Liver (tissue), 8 donors: ENCODE measurements at regions not wholly inside any gene's neighbourhood (a gene's known extent, or its start where the extent isn't known, plus 50 kb on each side); places are given as distances from the start of the nearest gene placed in this dataset.

Experiments used
- DNase-seq: peaks from one replicate; pipeline ENCODE4 v3.0.0-alpha.2; 2017; ENCODE audit warnings: low spot score
- H3K27ac ChIP-seq, 2 donors: one replicate each; pipeline ENCODE4 v1.7.0; 2013; ENCODE audit warnings: inconsistent platforms in 2 of 2, low read length in 2 of 2, control low read depth in 1 of 2, low read depth in 1 of 2, mild to moderate bottlenecking in 1 of 2
- H3K27me3 ChIP-seq, 4 donors: one replicate each; pipeline versions ENCODE4 v1.6.1 to v1.7.0; 2013; ENCODE audit warnings: low read length in 3 of 4, inconsistent platforms in 1 of 4, mild to moderate bottlenecking in 1 of 4, moderate library complexity in 1 of 4; ENCODE audit not compliant: control insufficient read depth in 4 of 4, insufficient read depth in 4 of 4
- H3K36me3 ChIP-seq, 4 donors: one replicate each; pipeline versions ENCODE4 v1.6.1 to v1.7.0; 2013; ENCODE audit warnings: low read length in 3 of 4, mild to moderate bottlenecking in 3 of 4, low read depth in 1 of 4, moderate library complexity in 1 of 4; ENCODE audit not compliant: control insufficient read depth in 4 of 4, insufficient read depth in 3 of 4
- H3K4me1 ChIP-seq, 4 donors: one replicate each; pipeline versions ENCODE4 v1.6.1 to v1.7.0; 2013; ENCODE audit warnings: low read length in 3 of 4, mild to moderate bottlenecking in 3 of 4, moderate library complexity in 1 of 4; ENCODE audit not compliant: control insufficient read depth in 4 of 4, insufficient read depth in 4 of 4
- H3K4me3 ChIP-seq, 3 donors: one replicate each; pipeline versions ENCODE4 v1.6.1 to v1.7.0; 2013; ENCODE audit warnings: low read length in 3 of 3, control low read depth in 1 of 3, low read depth in 1 of 3, mild to moderate bottlenecking in 1 of 3
- H3K9ac ChIP-seq, 2 donors: one replicate each; pipeline ENCODE4 v1.7.0; 2013; ENCODE audit warnings: low read length in 2 of 2, mild to moderate bottlenecking in 2 of 2, moderate library complexity in 2 of 2, control low read depth in 1 of 2, low read depth in 1 of 2
- H3K9me3 ChIP-seq, 4 donors: one replicate each; pipeline versions ENCODE4 v1.6.1 to v1.7.0; 2013; ENCODE audit warnings: low read length in 3 of 4; ENCODE audit not compliant: control insufficient read depth in 4 of 4
- ATF3 ChIP-seq: IDR thresholded peaks from 2 replicates; pipeline ENCODE4 v1.6.1; 2016; ENCODE audit warnings: antibody characterized with exemption
- CTCF ChIP-seq: fragments of 150-350 bp; IDR thresholded peaks from 2 replicates; pipeline ENCODE4 v1.5.1; 2017; ENCODE audit warnings: improper control_type of control experiment, low read depth, low read length; ENCODE audit not compliant: missing input control
- EGR1 ChIP-seq, 2 donors: IDR thresholded peaks; 2 replicates each; pipeline ENCODE4 v1.6.1; 2016 to 2018; ENCODE audit warnings: antibody characterized with exemption in 2 of 2, low read depth in 2 of 2
- FOXA1 ChIP-seq: IDR thresholded peaks from 2 replicates; pipeline ENCODE4 v1.6.1; 2016; ENCODE audit warnings: antibody characterized with exemption
- FOXA2 ChIP-seq: IDR thresholded peaks from 2 replicates; pipeline ENCODE4 v1.6.1; 2016; ENCODE audit warnings: antibody characterized with exemption
- HNF4A ChIP-seq, 2 donors: conservative IDR thresholded peaks; 2 replicates each; pipeline ENCODE4 v1.6.1; 2016; ENCODE audit warnings: antibody characterized with exemption in 2 of 2, mild to moderate bottlenecking in 2 of 2
- HNF4G ChIP-seq: IDR thresholded peaks from 2 replicates; pipeline ENCODE4 v1.6.1; 2016; ENCODE audit warnings: antibody characterized with exemption
- JUND ChIP-seq, 2 donors: IDR thresholded peaks; 2 replicates each; pipeline ENCODE4 v1.6.1; 2016; ENCODE audit warnings: antibody characterized with exemption in 2 of 2
- MAX ChIP-seq: IDR thresholded peaks from 2 replicates; pipeline ENCODE4 v1.6.1; 2016; ENCODE audit warnings: antibody characterized with exemption
- NR2F2 ChIP-seq: IDR thresholded peaks from 2 replicates; pipeline ENCODE4 v1.6.1; 2016; ENCODE audit warnings: antibody characterized with exemption
- RAD21 ChIP-seq, 2 donors: IDR thresholded peaks; 2 replicates each; pipeline ENCODE4 v1.6.1; 2016; ENCODE audit warnings: antibody characterized with exemption in 2 of 2, mild to moderate bottlenecking in 2 of 2
- REST ChIP-seq: IDR thresholded peaks from 2 replicates; pipeline ENCODE4 v1.6.1; 2016; ENCODE audit warnings: antibody characterized with exemption, mild to moderate bottlenecking
- RXRA ChIP-seq, 2 donors: IDR thresholded peaks; 2 replicates each; pipeline ENCODE4 v1.6.1; 2017 to 2018; ENCODE audit warnings: antibody characterized with exemption in 2 of 2, mild to moderate bottlenecking in 1 of 2
- TAF1 ChIP-seq: conservative IDR thresholded peaks from 2 replicates; pipeline ENCODE4 v1.6.1; 2016; ENCODE audit warnings: antibody characterized with exemption, mild to moderate bottlenecking
- YY1 ChIP-seq: IDR thresholded peaks from 2 replicates; pipeline ENCODE4 v1.6.1; 2016; ENCODE audit warnings: antibody characterized with exemption, mild to moderate bottlenecking
- ZBTB33 ChIP-seq: IDR thresholded peaks from 2 replicates; pipeline ENCODE4 v1.6.1; 2016; ENCODE audit warnings: antibody characterized with exemption
- WGBS: extraction: QIAGEN DNeasy Blood & Tissue Kit; methylation state at CpG from one replicate; pipeline ENCODE4 v1.1.7; 2013; 5-methylcytosine and 5-hydroxymethylcytosine counted together
- donor health status: healthy.
- donor health status: healthy.
- donor health status: healthy.
- donor health status: healthy.
- donor health status: healthy.

GRCh38 chr18:55988537-55988936, 400.5 kb upstream of the TCF4 start:
- no peaks in the 10 kb centered on the region for H3K27me3 ChIP-seq
- H3K27ac ChIP-seq: no peak overlapping the region
- WGBS: 50% methylated on average over 2 of the region's 2 CpGs
- H3K4me3 ChIP-seq: no peak overlapping the region
- H3K9ac ChIP-seq: no peak overlapping the region
- no peak for TF ChIP-seq EGR1 (IDR thresholded peaks at IDR 0.05; ENCODE audit: low read depth in 2 of 2)
- TF ChIP-seq NR2F2: peak; percentile 46
- TF ChIP-seq RAD21 (IDR thresholded peaks at IDR 0.05): peak in 1 of 2 donors; percentile 3
- H3K4me1 ChIP-seq: no peaks in the 10 kb centered on the region
- no peaks in the 10 kb centered on the region for H3K36me3 ChIP-seq
- H3K9me3 ChIP-seq: no peaks in the 10 kb centered on the region
- no peak for DNase-seq

- no peak overlapping the region for H3K27ac ChIP-seq
- H3K9me3 ChIP-seq: no peaks in the 10 kb centered on the region
- no peak for DNase-seq
- no peaks in the 10 kb centered on the region for H3K36me3 ChIP-seq
- H3K4me3 ChIP-seq: no peak overlapping the region
- WGBS: 85% methylated on average over 1 of the region's 1 CpG
- H3K9ac ChIP-seq: no peak overlapping the region
- TF ChIP-seq MAX: no peak
- no peak for TF ChIP-seq ZBTB33
- TF ChIP-seq HNF4G: no peak
- no peaks in the 10 kb centered on the region for H3K4me1 ChIP-seq
- no peaks in the 10 kb centered on the region for H3K27me3 ChIP-seq
Measured at GRCh38 chr18:55983433-55983832, 395.4 kb upstream of the TCF4 start.

GRCh38 chr18:55982992-55983391, 395.0 kb upstream of the TCF4 start:
- no peaks in the 10 kb centered on the region for H3K27me3 ChIP-seq
- H3K9ac ChIP-seq: no peak overlapping the region
- H3K4me1 ChIP-seq: no peaks in the 10 kb centered on the region
- no peak for TF ChIP-seq YY1
- TF ChIP-seq ZBTB33: no peak
- no peak for TF ChIP-seq ATF3
- TF ChIP-seq EGR1 (IDR thresholded peaks at IDR 0.05; ENCODE audit: low read depth in 2 of 2): no peak
- TF ChIP-seq CTCF: no peak
- TF ChIP-seq FOXA2: no peak
- TF ChIP-seq JUND (IDR thresholded peaks at IDR 0.05): no peak
- TF ChIP-seq RXRA (IDR thresholded peaks at IDR 0.05): no peak
- TF ChIP-seq HNF4G: no peak
- no peak for TF ChIP-seq REST
- no peak for TF ChIP-seq FOXA1
- no peak for TF ChIP-seq NR2F2
- no peak for TF ChIP-seq RAD21 (IDR thresholded peaks at IDR 0.05)
- TF ChIP-seq HNF4A (conservative IDR thresholded peaks at IDR 0.05): no peak
- TF ChIP-seq TAF1: no peak
- TF ChIP-seq MAX: no peak
- no peak overlapping the region for H3K4me3 ChIP-seq
- no peak overlapping the region for H3K27ac ChIP-seq
- 69% methylated on average over 3 of the region's 3 CpGs for WGBS
- no peaks in the 10 kb centered on the region for H3K9me3 ChIP-seq
- no peaks in the 10 kb centered on the region for H3K36me3 ChIP-seq
- no peak for DNase-seq
